HG03108 (cell line): ENCODE measurements at regions not wholly inside any gene's neighbourhood (a gene's known extent, or its start where the extent isn't known, plus 50 kb on each side); places are given as distances from the start of the nearest gene placed in this dataset.
"Not testable (repeated sequence)": the region's sequence is repeated elsewhere in the genome, so short reads cannot be mapped to it uniquely, and the experiment has no call there.

Source experiments
- ATAC-seq: cut with Tn5 transposase; IDR thresholded peaks from one replicate; pipeline ENCODE4 v1.9.1; 2021; ENCODE audit warnings: moderate library complexity; ENCODE audit not compliant: unreplicated experiment

- no peak for ATAC-seq
Measured at GRCh38 chr1:147071142-147071541, 101.1 kb downstream of the PRKAB2 start.

GRCh38 chr1:147062956-147063355 lies 109.3 kb downstream of the PRKAB2 start:
- no peak for ATAC-seq

GRCh38 chr1:147061880-147062279 lies 110.4 kb downstream of the PRKAB2 start:
- ATAC-seq = not testable (repeated sequence)

GRCh38 chr1:147053269-147053668 lies 115.1 kb downstream of the NBPF12 start:
- no peak for ATAC-seq

- no peak for ATAC-seq
Measured at GRCh38 chr1:147052677-147053076, 114.6 kb downstream of the NBPF12 start.

- ATAC-seq = no peak
Measured at GRCh38 chr1:147052143-147052542, 114.0 kb downstream of the NBPF12 start.

GRCh38 chr1:147051136-147051535 lies 113.0 kb downstream of the NBPF12 start:
- no peak for ATAC-seq

- no peak for ATAC-seq
Measured at GRCh38 chr1:147050654-147051053, 112.5 kb downstream of the NBPF12 start.

GRCh38 chr1:147046863-147047394 lies 108.8 kb downstream of the NBPF12 start:
- not testable (repeated sequence) for ATAC-seq

GRCh38 chr1:147046189-147046862 lies 108.2 kb downstream of the NBPF12 start:
- no peak for ATAC-seq
